WTC11 (cell line): ENCODE measurements at regions not wholly inside any gene's neighbourhood (a gene's known extent, or its start where the extent isn't known, plus 50 kb on each side); places are given as distances from the start of the nearest gene placed in this dataset.

ENCODE experiments used
- ATAC-seq: fragments of 200-7000 bp; cut with Tn5 transposase; 2 replicates; pipeline ENCODE4 v1.10.0; 2021; ENCODE audit warnings: mild to moderate bottlenecking, moderate library complexity
- CTCF ChIA-PET: fragments of 300-600 bp; sonication (Branson Sonifier 250); formaldehyde crosslinking; loops from one replicate; lab custom pipeline; 2021; ENCODE audit warnings: antibody characterized with exemption; lab: Charles Lee
- POLR2A ChIA-PET: fragments of 350-600 bp; sonication (Branson Sonifier 250); formaldehyde crosslinking; loops from one replicate; lab custom pipeline; 2021; ENCODE audit warnings: antibody characterized with exemption; lab: Charles Lee
- DNase-seq: peaks from one replicate; pipeline ENCODE4 v3.0.0; 2021; ENCODE audit warnings: low spot score
- H3K27ac Mint-ChIP-seq: 2 replicates; pipeline ENCODE4 v1.8.0; 2021; ENCODE audit warnings: mixed read lengths
- H3K27me3 Mint-ChIP-seq: 2 replicates; pipeline ENCODE4 v1.8.0; 2021; ENCODE audit warnings: low read depth, mild to moderate bottlenecking, moderate library complexity, mixed read lengths
- H3K36me3 Mint-ChIP-seq: 2 replicates; pipeline ENCODE4 v1.8.0; 2021; ENCODE audit warnings: mixed read lengths
- H3K4me1 Mint-ChIP-seq: 2 replicates; pipeline ENCODE4 v1.8.0; 2022; ENCODE audit warnings: mixed read lengths
- H3K4me3 Mint-ChIP-seq: 2 replicates; pipeline ENCODE4 v1.8.0; 2021; ENCODE audit warnings: mild to moderate bottlenecking, moderate library complexity, mixed read lengths
- H3K9me3 Mint-ChIP-seq: 2 replicates; pipeline ENCODE4 v1.8.0; 2021; ENCODE audit warnings: mixed read lengths
- ATF3 ChIP-seq: sonication (generic); formaldehyde crosslinking; conservative IDR thresholded peaks from 2 replicates; pipeline ENCODE4 v1.8.1; 2022; ENCODE audit warnings: mild to moderate bottlenecking, missing genetic modification reagents
- CBFB ChIP-seq: sonication (generic); formaldehyde crosslinking; IDR thresholded peaks from 2 replicates; pipeline ENCODE4 v1.8.1; 2022; ENCODE audit warnings: mild to moderate bottlenecking, low read depth, missing genetic modification reagents
- CREB1 ChIP-seq: sonication (generic); formaldehyde crosslinking; IDR thresholded peaks from 2 replicates; pipeline ENCODE4 v1.8.0; 2023; ENCODE audit warnings: mild to moderate bottlenecking, missing genetic modification reagents
- ERG ChIP-seq: fragments of 250-450 bp; sonication (Bioruptor Pico); IDR thresholded peaks from 2 replicates; pipeline ENCODE4 v1.8.0; 2021; ENCODE audit warnings: mild to moderate bottlenecking
- GABPB1 ChIP-seq: sonication (generic); formaldehyde crosslinking; IDR thresholded peaks from 2 replicates; pipeline ENCODE4 v1.8.1; 2023; ENCODE audit warnings: mild to moderate bottlenecking, missing genetic modification reagents
- HMGA2 ChIP-seq: fragments of 250-450 bp; sonication (Bioruptor Pico); IDR thresholded peaks from 2 replicates; pipeline ENCODE4 v1.4.0; 2021; ENCODE audit warnings: mild to moderate bottlenecking, moderate library complexity
- MYBL2 ChIP-seq: sonication (generic); formaldehyde crosslinking; IDR thresholded peaks from 2 replicates; pipeline ENCODE4 v1.8.1; 2023; ENCODE audit warnings: mild to moderate bottlenecking, moderate library complexity, missing genetic modification reagents
- NFE2L1 ChIP-seq: sonication (generic); formaldehyde crosslinking; IDR thresholded peaks from 2 replicates; pipeline ENCODE4 v1.8.1; 2023; ENCODE audit warnings: missing genetic modification reagents
- PRRX2 ChIP-seq: fragments of 250-450 bp; sonication (Bioruptor Pico); IDR thresholded peaks from 2 replicates; pipeline ENCODE4 v1.8.0; 2021; ENCODE audit warnings: mild to moderate bottlenecking
- RELA ChIP-seq: sonication (generic); formaldehyde crosslinking; IDR thresholded peaks from 2 replicates; pipeline ENCODE4 v1.8.1; 2022; ENCODE audit warnings: missing genetic modification reagents, mild to moderate bottlenecking, borderline replicate concordance
- RORB ChIP-seq: fragments of 250-450 bp; sonication (Bioruptor Pico); IDR thresholded peaks from 2 replicates; pipeline ENCODE4 v1.9.0; 2021; ENCODE audit warnings: mild to moderate bottlenecking
- TP53 ChIP-seq: sonication (generic); formaldehyde crosslinking; IDR thresholded peaks from 2 replicates; pipeline ENCODE4 v1.8.1; 2023; ENCODE audit warnings: mild to moderate bottlenecking, missing genetic modification reagents
- ZBTB21 ChIP-seq: sonication (generic); formaldehyde crosslinking; IDR thresholded peaks from 2 replicates; pipeline ENCODE4 v1.8.1; 2023; ENCODE audit warnings: mild to moderate bottlenecking, missing genetic modification reagents, borderline replicate concordance
- ZBTB43 ChIP-seq: sonication (generic); formaldehyde crosslinking; IDR thresholded peaks from 2 replicates; pipeline ENCODE4 v1.8.1; 2023; ENCODE audit warnings: mild to moderate bottlenecking, missing genetic modification reagents
- ZNF138 ChIP-seq: sonication (generic); formaldehyde crosslinking; conservative IDR thresholded peaks from 2 replicates; pipeline ENCODE4 v1.8.1; 2022; ENCODE audit warnings: mild to moderate bottlenecking, moderate library complexity, missing genetic modification reagents
- ZNF396 ChIP-seq: fragments of 250-450 bp; sonication (Bioruptor Pico); IDR thresholded peaks from 2 replicates; pipeline ENCODE4 v1.8.0; 2021; ENCODE audit warnings: mild to moderate bottlenecking, moderate library complexity, borderline replicate concordance
- ZNF671 ChIP-seq: fragments of 250-450 bp; sonication (Bioruptor Pico); IDR thresholded peaks from 2 replicates; pipeline ENCODE4 v1.8.0; 2021; ENCODE audit warnings: mild to moderate bottlenecking
- ZSCAN18 ChIP-seq: fragments of 250-450 bp; sonication (Bioruptor Pico); IDR thresholded peaks from 2 replicates; pipeline ENCODE4 v2.1.2; 2022; ENCODE audit warnings: mild to moderate bottlenecking, moderate library complexity
- TF ChIP-seq, protein P1 (sequence below): sonication (generic); formaldehyde crosslinking; IDR thresholded peaks from 2 replicates; pipeline ENCODE4 v1.8.1; 2023; ENCODE audit warnings: mild to moderate bottlenecking, missing genetic modification reagents, moderate library complexity
- TF ChIP-seq, protein P2 (sequence below): sonication (generic); formaldehyde crosslinking; IDR thresholded peaks from 2 replicates; pipeline ENCODE4 v1.8.1; 2023; ENCODE audit warnings: mild to moderate bottlenecking, moderate library complexity, missing genetic modification reagents
- TF ChIP-seq, protein P3 (sequence below): fragments of 200-600 bp; IDR thresholded peaks from 2 replicates; pipeline ENCODE4 v1.8.0; 2022; ENCODE audit warnings: antibody characterized with exemption
- TF ChIP-seq, protein P4 (sequence below): sonication (generic); formaldehyde crosslinking; IDR thresholded peaks from 2 replicates; pipeline ENCODE4 v1.8.1; 2022; ENCODE audit warnings: low read depth, missing genetic modification reagents, borderline replicate concordance
- TF ChIP-seq, protein P5 (sequence below): sonication (generic); formaldehyde crosslinking; IDR thresholded peaks from 2 replicates; pipeline ENCODE4 v1.8.0; 2022; ENCODE audit warnings: mild to moderate bottlenecking, missing genetic modification reagents

DNA sequence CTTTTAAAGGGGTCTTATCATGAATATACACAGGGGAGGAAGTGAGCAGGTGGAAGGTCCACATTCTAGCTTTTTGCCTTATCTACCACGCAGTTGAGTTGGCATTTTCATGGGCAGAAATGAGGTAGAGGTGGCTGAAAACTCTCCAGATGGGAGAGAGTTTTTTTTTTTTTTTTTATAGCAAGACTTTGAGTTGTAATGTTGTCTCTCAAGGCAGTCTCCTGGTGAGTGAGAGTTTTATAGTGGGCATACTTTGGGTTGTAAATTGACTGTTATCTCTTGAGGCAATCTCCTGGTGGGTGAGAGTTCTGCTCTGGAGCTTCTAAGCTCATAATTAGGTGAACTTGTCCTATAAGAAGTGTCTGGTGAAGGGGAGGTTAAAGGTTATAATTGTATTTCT is 191.7 kb upstream of the NAALADL2 start:
- H3K27me3 Mint-ChIP-seq, result no peaks in the 10 kb centered on the region
- no peak for TF ChIP-seq ZNF396 (CRISPR knock-in tag)
- TF ChIP-seq, protein P1, sequence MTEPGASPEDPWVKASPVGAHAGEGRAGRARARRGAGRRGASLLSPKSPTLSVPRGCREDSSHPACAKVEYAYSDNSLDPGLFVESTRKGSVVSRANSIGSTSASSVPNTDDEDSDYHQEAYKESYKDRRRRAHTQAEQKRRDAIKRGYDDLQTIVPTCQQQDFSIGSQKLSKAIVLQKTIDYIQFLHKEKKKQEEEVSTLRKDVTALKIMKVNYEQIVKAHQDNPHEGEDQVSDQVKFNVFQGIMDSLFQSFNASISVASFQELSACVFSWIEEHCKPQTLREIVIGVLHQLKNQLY, result no peak
- TF ChIP-seq ZNF671 (CRISPR knock-in tag), result no peak
- no peak for TF ChIP-seq MYBL2 (CRISPR knock-in tag)
- TF ChIP-seq CREB1 (CRISPR knock-in tag), result no peak
- no peak for TF ChIP-seq ERG (CRISPR knock-in tag)
- TF ChIP-seq TP53 (CRISPR knock-in tag), result no peak
- TF ChIP-seq HMGA2, result no peak
- TF ChIP-seq, protein P2, sequence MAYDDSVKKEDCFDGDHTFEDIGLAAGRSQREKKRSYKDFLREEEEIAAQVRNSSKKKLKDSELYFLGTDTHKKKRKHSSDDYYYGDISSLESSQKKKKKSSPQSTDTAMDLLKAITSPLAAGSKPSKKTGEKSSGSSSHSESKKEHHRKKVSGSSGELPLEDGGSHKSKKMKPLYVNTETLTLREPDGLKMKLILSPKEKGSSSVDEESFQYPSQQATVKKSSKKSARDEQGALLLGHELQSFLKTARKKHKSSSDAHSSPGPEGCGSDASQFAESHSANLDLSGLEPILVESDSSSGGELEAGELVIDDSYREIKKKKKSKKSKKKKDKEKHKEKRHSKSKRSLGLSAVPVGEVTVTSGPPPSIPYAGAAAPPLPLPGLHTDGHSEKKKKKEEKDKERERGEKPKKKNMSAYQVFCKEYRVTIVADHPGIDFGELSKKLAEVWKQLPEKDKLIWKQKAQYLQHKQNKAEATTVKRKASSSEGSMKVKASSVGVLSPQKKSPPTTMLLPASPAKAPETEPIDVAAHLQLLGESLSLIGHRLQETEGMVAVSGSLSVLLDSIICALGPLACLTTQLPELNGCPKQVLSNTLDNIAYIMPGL, result no peak
- no peak for TF ChIP-seq NFE2L1 (CRISPR knock-in tag)
- no peak for TF ChIP-seq GABPB1 (CRISPR knock-in tag)
- TF ChIP-seq, protein P3, sequence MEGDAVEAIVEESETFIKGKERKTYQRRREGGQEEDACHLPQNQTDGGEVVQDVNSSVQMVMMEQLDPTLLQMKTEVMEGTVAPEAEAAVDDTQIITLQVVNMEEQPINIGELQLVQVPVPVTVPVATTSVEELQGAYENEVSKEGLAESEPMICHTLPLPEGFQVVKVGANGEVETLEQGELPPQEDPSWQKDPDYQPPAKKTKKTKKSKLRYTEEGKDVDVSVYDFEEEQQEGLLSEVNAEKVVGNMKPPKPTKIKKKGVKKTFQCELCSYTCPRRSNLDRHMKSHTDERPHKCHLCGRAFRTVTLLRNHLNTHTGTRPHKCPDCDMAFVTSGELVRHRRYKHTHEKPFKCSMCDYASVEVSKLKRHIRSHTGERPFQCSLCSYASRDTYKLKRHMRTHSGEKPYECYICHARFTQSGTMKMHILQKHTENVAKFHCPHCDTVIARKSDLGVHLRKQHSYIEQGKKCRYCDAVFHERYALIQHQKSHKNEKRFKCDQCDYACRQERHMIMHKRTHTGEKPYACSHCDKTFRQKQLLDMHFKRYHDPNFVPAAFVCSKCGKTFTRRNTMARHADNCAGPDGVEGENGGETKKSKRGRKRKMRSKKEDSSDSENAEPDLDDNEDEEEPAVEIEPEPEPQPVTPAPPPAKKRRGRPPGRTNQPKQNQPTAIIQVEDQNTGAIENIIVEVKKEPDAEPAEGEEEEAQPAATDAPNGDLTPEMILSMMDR, result no peak
- no peak for TF ChIP-seq RELA (CRISPR knock-in tag)
- no peak for TF ChIP-seq RORB (CRISPR knock-in tag)
- no peak for TF ChIP-seq ZNF138
- TF ChIP-seq ZBTB21 (CRISPR knock-in tag), result no peak
- TF ChIP-seq CBFB (CRISPR knock-in tag), result no peak
- H3K36me3 Mint-ChIP-seq, result no peaks in the 10 kb centered on the region
- no peaks in the 10 kb centered on the region for H3K4me1 Mint-ChIP-seq
- ATAC-seq (no peak), DNase-seq (no peak)
- ChIA-PET POLR2A (no interaction called here), CTCF (no interaction called here)
- no peaks in the 10 kb centered on the region for H3K9me3 Mint-ChIP-seq
- no peak overlapping the region for H3K4me3 Mint-ChIP-seq
- H3K27ac Mint-ChIP-seq, result no peak overlapping the region

GRCh38 chr3:174675406-174675805 is 183.7 kb upstream of the NAALADL2 start:
- peaks cover 4% of the 10 kb centered on the region for H3K4me1 Mint-ChIP-seq
- no peaks in the 10 kb centered on the region for H3K36me3 Mint-ChIP-seq
- no peaks in the 10 kb centered on the region for H3K27me3 Mint-ChIP-seq
- no peak overlapping the region for H3K4me3 Mint-ChIP-seq
- no peak overlapping the region for H3K27ac Mint-ChIP-seq
- ATAC-seq (no peak), DNase-seq (no peak)
- CTCF ChIA-PET, result no interaction called here
- POLR2A ChIA-PET, result interaction anchor here (0.6 kb wide), 1 partner anchor 143 kb away, joined by 5 read pairs; no protein-coding TSS in a partner anchor
- H3K9me3 Mint-ChIP-seq, result no peaks in the 10 kb centered on the region
- TF ChIP-seq, protein P4, sequence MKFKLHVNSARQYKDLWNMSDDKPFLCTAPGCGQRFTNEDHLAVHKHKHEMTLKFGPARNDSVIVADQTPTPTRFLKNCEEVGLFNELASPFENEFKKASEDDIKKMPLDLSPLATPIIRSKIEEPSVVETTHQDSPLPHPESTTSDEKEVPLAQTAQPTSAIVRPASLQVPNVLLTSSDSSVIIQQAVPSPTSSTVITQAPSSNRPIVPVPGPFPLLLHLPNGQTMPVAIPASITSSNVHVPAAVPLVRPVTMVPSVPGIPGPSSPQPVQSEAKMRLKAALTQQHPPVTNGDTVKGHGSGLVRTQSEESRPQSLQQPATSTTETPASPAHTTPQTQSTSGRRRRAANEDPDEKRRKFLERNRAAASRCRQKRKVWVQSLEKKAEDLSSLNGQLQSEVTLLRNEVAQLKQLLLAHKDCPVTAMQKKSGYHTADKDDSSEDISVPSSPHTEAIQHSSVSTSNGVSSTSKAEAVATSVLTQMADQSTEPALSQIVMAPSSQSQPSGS, result no peak
- TF ChIP-seq TP53 (CRISPR knock-in tag), result no peak
- TF ChIP-seq ZSCAN18 (CRISPR knock-in tag), result no peak
- TF ChIP-seq ZBTB43 (CRISPR knock-in tag), result no peak
- TF ChIP-seq, protein P5, sequence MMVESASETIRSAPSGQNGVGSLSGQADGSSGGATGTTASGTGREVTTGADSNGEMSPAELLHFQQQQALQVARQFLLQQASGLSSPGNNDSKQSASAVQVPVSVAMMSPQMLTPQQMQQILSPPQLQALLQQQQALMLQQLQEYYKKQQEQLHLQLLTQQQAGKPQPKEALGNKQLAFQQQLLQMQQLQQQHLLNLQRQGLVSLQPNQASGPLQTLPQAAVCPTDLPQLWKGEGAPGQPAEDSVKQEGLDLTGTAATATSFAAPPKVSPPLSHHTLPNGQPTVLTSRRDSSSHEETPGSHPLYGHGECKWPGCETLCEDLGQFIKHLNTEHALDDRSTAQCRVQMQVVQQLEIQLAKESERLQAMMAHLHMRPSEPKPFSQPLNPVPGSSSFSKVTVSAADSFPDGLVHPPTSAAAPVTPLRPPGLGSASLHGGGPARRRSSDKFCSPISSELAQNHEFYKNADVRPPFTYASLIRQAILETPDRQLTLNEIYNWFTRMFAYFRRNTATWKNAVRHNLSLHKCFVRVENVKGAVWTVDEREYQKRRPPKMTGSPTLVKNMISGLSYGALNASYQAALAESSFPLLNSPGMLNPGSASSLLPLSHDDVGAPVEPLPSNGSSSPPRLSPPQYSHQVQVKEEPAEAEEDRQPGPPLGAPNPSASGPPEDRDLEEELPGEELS (CRISPR knock-in tag), result no peak
- TF ChIP-seq PRRX2 (CRISPR knock-in tag), result no peak
- TF ChIP-seq ATF3 (CRISPR knock-in tag), result no peak
